ENCODE measurements at regions not wholly inside any gene's neighbourhood (a gene's known extent, or its start where the extent isn't known, plus 50 kb on each side); places are given as distances from the start of the nearest gene placed in this dataset.
A peak's percentile ranks its signal among the peaks of the same experiment; 100 is the strongest.
"Not testable (repeated sequence)": the region's sequence is repeated elsewhere in the genome, so short reads cannot be mapped to it uniquely, and the experiment has no call there.

DNA sequence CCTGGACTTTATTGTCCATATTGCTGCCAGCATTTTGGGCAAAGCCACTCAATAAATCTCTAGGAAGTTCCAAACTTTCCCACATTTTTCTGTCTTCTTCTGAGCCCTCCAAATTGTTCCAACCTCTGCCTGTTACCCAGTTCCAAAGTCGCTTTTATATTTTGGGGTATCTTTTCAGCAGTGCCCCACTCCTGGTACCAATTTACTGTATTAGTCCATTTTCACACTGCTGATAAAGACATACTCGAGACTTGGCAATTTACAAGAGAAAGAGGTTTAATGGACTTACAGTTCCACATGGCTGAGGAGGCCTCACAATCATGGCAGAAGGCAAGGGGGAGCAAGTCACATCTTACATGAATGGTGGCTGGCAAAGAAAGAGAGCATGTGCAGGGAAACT is 53.4 kb downstream of the AHSP start:
- DNase-seq, result not testable (repeated sequence)

DNA sequence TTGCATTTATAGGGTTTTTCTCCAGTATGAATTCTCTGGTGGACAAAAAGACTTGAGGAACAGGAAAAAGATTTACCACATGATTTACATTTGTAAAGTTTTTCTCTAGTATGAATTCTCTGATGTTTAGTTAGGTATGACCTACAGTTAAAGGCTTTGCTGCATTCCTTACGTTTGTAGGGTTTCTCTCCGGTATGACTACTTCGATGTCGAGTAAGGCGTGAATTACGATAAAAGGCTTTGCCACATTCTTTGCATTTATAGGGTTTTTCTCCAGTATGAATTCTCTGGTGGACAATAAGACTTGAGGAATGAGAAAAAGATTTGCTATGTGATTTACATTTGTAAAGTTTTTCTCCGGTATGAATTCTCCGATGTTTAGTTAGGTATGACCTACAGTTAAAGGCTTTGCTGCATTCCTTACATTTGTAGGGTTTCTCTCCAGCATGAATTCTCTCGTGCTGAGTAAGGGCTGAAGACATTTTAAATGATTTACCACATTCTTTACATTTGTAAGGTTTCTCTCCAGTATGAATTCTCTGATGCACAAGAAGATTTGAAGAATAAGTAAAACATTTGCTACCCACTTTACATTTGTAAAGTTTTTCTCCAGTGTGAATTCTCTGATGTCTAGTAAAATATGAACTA is 74.2 kb downstream of the AHSP start:
- DNase-seq, result not testable (repeated sequence)

DNA sequence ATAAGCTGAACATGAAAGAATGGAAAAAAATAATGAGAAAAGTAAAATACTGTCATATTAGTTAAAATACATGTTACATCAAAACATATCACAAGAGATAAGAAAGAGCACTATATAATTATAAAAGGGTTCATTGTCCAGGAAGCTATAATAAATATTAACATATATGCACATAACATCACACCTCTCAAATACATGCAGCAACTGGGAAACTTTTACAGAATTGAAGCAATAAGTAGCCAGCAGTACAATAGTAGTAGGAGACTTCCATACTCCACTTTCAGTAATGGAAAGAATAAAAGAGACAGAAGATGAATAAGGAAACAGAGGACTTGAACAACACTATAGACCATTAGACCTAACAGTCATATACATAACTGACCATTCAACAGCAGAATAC is 90.4 kb downstream of the AHSP start:
- no peak for DNase-seq

DNA sequence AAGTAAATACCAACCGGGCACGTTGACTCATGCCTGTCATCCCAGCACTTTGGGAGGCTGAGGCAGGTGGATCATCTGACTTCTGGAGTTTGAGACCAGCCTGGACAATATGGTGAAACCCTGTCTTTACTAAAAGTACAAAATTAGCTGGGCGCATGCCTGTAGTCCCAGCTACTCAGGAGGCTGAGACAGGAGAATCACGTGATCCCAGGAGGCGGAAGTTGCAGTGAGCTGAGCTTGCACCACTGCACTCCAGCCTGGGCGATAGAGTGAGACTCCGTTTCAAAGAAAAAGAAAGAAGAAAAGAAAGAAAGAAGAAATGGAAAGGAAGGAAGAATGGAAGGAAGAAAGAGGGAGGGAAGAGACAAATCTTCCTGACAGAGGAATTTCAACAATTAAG is 108.7 kb downstream of the AHSP start:
- DNase-seq, result no peak

DNA sequence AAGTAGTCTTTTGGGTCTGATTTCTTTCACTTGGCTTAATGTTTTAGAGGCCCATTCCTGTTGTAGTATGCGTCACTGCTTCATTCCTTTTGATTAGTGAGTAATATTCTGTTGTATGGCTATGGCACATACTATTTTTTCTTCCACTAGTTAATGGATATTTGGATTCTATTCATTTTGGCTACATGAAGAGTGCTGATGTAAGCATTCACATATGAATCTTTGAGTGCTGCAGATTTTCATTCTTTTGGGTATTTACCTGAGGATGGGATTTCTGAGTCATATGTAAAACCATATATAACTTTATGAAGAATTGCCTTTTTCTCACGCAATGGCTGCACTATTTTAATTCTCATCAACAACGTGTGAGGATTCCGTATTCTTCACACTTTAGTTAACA is 113.6 kb downstream of the AHSP start:
- DNase-seq, result no peak

DNA sequence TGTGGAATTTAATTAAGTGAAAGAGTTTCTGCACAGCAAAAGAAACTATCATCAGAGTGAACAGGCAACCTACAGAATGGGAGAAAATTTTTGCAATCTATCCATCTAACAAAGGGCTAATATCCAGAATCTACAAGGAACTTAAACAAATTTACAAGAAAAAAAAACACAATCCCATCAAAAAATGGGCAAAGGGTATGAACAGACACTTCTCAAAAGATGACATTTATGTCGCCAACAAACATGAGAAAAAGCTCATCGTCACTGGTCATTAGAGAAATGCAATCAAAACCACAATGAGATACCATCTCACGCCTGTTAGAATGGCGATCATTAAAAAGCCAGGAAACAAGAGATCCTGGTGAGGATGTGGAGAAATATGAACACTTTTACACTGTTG is 128.0 kb downstream of the AHSP start:
- DNase-seq, result not testable (repeated sequence)

DNA sequence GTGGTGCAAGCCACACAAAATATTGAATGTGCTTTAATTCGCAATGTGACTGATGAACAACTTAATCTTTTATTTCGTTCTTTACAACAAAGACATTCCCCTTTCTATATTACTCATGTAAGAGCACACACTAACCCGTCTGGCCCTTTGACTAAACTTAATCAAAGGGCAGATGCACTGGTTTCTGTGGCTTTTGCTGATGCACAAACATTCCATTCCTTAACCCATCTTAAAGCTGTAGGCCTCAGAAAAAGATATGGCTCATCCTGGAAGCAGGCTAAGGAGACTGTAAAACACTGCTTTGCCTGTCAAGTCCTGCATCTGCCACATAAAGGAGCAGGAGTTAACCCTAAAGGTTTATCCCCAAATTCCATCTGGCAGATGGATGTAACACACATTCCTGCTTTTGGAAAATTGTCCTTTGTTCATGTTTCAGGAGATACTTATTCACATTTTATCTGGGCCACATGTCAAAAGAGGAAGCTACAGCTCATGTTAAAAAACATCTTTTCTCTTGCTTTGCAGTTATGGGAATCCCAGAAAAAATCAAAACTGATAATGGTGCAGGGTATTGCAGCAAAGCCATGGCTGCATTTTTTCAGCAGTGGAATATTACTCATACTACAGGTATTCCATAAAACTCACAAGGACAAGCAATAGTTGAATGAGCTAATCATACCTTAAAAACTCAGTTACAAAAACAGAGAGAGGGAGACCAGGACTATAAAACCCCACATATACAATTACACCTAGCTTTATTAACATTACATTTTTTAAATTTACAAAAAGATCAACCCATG is 137.2 kb downstream of the AHSP start:
- DNase-seq, result no peak

DNA sequence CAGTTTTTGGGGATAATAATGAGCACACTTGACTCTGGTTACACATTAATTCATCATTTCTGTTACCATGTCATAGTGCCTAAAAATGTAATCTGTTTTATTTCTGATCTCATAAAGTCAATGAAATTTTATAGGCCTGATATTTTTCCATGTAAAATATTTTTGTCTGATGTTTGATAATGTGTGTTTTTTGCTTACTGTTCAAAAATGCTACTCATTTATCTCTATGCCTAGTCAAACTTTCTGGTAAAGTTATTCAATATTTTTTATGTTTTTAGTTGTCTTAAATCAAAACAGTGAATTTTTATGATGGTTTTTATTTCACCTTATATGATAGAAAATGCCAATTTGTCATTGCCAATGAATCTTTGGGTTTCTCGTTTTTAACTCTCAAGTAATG is 147.0 kb downstream of the AHSP start:
- DNase-seq, result no peak

DNA sequence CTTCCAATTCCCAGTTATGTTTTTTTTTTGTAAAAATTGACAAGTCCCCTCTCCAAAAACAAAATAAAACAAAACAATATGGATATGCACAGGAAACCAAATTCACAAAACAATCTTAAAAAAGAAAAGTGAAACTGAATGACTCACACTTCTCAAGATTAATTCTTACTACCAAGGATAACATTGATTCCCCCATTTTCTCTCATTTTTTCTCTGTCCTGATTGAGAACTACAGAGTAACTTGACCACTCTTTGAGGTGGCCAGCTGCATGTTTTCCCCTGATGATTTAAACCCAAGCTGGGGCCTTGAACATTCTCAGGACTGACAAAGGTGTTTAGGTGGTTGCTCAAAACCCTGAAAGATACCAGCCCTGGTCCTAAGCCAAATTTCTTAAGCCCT is 149.0 kb downstream of the AHSP start:
- DNase-seq, result no peak

DNA sequence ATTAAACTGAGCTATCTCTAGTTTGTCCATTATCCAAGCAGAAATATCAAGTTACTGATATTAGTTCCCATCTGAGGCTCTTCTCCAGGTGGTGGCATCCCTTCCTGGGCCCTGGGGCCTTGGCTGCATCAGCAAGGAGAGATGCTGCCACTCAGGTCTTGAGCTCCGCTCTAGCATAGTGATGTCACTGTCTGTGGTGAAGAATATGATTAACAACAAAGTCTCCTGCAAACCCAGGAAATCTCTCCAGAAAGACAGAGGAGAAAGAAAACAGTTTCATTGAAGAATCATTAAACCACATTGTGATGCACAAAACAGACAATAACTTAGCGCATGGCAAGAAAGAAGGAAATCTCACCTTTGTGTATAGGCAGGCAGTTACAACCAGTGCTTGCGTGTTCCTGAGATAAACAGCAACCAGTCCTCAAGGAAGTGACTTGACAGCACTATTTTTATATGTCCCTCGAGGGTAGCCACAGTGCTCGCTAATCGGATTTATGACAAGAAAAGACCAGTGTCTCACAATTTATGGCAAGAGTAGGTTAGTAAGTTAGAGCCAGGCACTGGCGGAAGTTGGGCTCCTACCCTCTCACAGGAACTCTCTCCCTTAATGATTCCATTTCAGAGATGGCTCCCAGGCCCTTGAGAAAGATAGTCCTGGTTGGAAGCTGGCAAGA is 151.1 kb downstream of the AHSP start:
- no peak for DNase-seq

DNA sequence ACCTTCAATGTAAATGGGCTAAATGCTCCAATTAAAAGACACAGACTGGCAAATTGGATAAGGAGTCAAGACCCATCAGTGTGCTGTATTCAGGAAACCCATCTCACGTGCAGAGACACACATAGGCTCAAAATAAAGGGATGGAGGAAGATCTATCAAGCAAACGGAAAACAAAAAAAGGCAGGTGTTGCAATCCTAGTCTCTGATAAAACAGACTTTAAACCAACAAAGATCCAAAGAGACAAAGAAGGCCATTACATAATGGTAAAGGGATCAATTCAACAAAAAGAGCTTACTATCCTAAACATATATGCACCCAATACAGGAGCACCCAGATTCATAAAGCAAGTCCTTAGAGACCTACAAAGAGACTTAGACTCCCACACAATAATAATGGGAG is 161.6 kb downstream of the AHSP start:
- DNase-seq, result not testable (repeated sequence)

DNA sequence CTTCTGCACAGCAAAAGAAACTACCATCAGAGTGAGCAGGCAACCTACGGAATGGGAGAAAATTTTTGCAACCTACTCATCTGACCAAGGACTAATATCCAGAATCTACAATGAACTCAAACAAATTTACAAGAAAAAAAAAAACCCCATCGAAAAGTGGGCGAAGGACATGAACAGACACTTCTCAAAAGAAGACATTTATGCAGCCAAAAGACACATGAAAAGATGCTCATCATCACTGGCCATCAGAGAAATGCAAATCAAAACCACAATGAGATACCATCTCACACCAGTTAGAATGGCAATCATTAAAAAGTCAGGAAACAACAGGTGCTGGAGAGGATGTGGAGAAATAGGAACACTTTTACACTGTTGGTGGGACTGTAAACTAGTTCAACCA is 164.6 kb downstream of the AHSP start:
- DNase-seq, result not testable (repeated sequence)

DNA sequence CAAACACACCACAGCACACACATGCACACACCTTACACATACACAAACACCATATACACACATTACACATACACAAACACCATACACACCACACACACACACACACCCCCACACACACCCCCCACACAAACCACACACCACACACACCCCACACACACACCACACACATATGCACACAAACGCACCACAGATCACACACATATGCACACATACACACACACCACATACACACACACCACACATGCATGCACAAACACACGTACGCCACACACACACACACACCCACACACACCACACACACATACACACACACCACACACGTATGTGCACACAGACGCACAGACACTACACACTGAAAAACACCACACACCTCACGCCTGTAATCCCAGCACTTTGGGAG is 166.0 kb downstream of the AHSP start:
- no peak for DNase-seq

DNA sequence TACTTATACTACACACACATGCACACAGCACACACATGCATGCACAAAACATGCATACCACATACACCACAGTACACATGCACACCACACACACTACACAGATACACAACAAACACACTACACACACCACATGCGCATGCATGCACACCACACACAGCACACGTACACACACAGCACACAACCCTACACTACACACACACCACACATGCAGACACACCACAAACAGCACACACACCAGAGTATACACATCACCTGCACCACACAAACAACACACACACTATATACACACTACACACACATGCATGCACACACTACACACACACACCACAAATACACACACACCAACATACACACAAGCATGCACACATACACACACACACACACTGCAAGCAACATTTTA is 166.8 kb downstream of the AHSP start:
- no peak for DNase-seq

DNA sequence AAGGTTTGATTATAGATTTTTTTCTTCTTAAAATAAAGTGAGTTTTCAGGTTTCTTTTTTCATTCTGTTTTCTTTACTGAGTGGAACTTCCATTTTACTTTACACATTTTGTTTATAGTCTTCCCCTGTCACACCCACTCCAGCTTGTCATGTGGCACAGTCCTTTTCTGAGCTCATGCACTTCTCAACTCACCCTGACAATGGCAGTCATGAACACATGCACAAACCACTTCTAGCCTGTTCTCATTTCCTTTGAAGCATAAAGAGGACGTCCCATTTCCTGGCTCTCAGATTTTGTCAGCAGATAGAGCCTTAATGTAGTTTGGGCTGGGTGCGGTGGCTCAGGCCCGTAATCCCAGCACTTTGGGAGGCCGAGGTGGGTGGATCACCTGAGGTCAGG is 168.0 kb downstream of the AHSP start:
- peak; percentile 50 for DNase-seq

DNA sequence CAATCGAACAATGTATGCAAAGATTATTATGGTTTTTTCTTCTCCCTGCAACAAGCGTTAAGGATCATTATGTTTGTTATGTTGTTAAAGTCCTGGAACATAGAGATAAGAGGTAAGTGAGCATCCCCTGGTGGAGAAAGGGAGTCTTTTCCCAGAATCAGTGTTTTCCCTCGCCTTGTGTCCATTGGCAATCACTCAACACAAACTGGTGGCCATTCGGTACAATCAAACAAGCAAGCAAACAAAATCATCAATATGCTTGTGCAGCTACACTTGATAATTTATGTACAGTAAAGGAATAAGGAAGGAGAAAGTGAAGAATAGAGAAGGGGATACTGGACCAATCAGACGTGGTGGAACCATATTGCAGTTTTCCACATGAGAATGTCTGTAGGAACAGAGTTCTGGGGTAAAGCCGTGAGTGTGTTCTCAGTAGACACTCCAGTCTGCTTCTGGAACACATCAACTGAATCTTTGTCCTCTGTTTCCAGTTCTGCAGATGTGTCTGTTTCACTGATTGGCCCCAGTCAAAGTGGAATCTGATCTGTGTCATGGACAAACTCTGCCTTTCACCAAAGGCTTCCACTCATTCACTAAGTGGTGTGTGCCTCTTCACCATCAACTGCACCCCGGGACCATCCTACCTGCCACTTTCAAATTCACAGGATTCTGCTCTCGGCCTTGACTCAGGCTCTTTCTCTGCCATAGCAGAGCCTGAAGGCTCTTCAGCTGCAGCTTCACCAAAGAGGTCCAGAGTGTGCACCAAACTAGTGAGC is 169.5 kb downstream of the AHSP start:
- peak; percentile 34 for DNase-seq

DNA sequence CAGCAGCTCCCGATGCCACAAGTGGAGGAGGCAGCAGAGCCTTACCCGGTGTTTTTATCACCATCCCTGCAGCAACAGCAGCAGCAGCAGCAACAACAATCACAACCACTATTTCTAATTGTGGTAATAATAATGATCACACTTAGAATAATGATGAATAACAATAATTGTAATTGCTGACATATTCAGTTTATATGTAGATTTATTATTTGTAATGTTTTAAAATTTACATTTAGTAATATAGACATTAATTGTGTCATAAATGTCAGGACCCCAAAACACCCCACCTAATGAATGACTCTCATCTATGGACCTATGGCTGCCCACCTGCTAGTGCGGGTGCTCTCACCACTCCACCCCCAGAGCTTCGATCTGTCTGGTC is 170.0 kb downstream of the AHSP start:
- no peak for DNase-seq

DNA sequence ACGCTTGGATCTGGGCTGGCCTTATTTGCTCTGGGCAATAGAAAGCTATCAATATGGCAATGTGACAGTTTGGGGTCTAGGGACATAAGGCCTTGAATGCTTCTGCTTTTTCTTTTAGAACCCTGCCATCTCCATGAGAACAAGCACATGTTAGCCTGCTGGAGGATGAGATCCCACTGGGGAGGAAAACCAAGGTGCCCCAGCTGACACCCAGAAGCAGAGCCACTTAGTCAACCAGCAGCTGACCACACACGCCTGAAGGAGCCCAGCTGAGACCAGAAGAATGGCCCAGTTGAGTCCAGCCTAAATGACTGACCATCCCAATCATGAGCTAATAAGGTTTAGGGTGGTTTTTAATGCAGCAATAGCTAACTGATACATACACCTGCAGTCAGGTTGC is 171.2 kb downstream of the AHSP start:
- no peak for DNase-seq

DNA sequence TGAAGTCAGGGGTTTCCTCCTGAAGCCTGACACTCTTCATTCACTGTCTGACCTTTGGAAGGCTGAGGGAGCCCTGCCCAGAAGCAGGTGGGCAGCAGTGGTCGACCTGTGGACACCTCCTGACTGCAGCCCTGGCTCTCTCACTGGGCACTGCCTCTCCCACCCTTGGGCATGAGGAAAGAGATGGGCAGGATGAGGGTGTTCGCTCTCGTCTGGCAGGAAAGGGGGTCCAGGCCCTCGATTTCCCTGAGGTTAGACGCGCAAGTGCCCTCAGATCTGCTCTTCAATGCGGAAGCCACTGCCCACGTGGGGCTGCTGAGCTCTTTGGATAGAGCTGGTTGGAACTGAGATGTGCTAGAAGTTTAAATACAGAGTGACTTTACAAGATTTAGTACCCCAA is 171.9 kb downstream of the AHSP start:
- DNase-seq, result no peak

DNA sequence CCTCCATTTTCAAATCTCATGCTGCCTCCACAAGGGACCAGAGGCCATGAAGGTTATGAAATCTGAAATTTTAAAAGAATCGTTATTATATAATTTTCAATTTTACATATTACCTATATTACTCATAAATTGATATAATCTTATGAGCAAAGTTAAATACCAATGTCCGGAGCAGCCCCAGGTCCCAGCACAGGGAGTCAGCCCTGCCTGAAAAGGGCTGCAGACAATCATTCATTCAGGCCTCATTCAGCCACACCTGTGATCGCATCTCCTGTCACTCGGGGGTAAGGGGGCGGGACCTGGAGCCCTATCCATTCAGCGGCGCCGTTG is 172.5 kb downstream of the AHSP start:
- no peak for DNase-seq

DNA sequence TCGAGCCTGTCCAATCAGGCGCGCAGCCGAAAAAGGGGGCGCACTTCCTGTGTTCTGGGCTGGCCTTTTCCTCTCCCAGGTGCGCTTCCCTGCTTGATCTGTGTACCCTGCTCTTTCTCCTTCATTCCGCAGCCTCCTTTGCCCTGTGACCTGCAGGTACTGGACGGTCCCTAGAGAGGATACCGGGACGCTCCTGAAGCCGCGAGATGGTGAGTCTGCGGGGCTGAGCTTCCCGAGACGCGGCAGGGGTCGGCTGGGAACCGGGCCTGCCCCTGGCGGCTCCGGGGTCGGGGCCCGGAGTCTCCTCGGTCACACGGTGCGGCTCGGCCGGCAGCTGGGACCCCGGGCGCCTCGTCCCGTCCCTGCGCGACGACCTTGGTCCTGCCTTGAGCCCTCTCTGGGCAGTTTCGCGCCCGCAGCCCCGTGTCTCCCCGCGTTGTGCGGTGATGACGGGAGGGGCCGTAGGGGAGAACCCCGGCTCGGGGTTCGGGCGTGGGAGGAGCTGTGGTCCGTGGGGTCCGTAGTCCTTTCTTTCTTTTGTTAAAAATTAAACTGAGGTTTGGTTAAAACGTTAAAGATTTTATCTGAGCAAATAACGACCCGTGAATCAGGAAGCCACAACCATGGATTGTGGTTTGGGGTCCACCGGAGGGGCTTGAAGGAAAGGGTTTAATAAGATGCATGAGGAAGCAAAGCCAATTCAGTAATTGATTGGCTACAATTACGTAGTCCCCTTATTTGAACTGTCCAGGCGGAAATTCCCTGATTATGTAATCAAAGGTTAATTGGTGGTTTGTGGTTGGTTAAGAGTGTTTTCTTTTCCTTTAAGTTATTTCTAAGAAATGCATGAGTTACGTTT is 172.8 kb upstream of the ZNF267 start:
- DNase-seq, result peak; percentile 63

DNA sequence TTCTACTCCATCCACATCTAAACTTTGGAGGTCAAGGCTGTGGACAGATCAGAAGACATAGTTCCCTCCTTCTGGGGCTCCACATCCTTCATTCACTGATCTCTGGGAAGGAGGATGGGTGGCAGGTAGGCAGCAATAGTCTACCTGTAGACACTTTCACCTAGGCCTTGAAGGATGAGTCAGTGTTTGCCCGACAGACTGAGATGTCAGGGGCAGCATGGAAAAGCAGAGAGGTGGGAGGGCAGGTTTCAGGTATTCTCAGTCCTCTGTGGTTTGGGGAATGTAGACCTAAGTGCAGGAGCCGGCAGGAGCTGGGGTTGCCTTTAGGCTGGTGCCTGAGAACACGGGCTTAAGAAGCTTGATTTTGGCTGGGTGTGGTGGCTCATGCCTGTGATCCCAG is 171.9 kb upstream of the ZNF267 start:
- no peak for DNase-seq

DNA sequence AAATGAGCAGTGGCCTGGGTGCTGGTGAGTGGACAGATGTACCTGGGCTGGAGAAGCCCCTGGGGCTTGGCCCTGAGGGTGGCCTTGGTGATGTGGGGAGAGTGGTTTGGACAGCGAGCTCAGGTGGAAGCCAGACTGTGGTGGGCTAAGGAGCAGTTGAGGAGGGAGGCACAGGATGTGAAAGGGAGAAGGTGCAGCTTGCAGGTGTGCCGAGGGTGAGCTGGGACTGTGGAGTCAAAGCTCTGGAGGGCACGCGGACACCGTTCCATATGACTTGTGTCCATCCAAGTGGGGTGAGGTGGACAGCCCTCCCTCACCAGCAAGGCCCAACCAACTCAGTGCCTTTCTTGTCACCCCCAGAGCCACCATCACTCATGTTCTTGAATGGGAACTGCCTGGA is 170.8 kb upstream of the ZNF267 start:
- DNase-seq, result no peak
